Calu3 (cell line): ENCODE measurements at regions not wholly inside any gene's neighbourhood (a gene's known extent, or its start where the extent isn't known, plus 50 kb on each side); places are given as distances from the start of the nearest gene placed in this dataset.

Source experiments
- BruUV-seq: library from RNA; stranded (reverse); fragments of 400-500 nt; replicated peaks from 2 replicates; lab custom pipeline; 2021; lab: Mats Ljungman, UMichigan
- CTCF ChIA-PET: fragments of 300-600 bp; sonication (Branson Sonifier 250); formaldehyde crosslinking; loops from one replicate; lab custom pipeline; 2022; ENCODE audit warnings: antibody characterized with exemption; lab: Charles Lee
- DNase-seq: peaks from one replicate; pipeline ENCODE4 v3.0.0; 2022
- H3K27ac Mint-ChIP-seq: one replicate; pipeline ENCODE4 v1.8.0; 2022; ENCODE audit warnings: mixed read lengths; ENCODE audit not compliant: unreplicated experiment
- H3K27me3 Mint-ChIP-seq: one replicate; pipeline ENCODE4 v1.8.0; 2022; ENCODE audit warnings: mixed read lengths; ENCODE audit not compliant: unreplicated experiment
- H3K36me3 Mint-ChIP-seq: one replicate; pipeline ENCODE4 v1.8.0; 2022; ENCODE audit warnings: mild to moderate bottlenecking, moderate library complexity, mixed read lengths; ENCODE audit not compliant: insufficient read depth, unreplicated experiment
- H3K4me1 Mint-ChIP-seq: one replicate; pipeline ENCODE4 v1.8.0; 2022; ENCODE audit warnings: mild to moderate bottlenecking, low read depth, mixed read lengths; ENCODE audit not compliant: unreplicated experiment
- H3K4me3 Mint-ChIP-seq: one replicate; pipeline ENCODE4 v1.8.0; 2022; ENCODE audit warnings: mild to moderate bottlenecking, low read depth, moderate library complexity, mixed read lengths; ENCODE audit not compliant: unreplicated experiment
- H3K9me3 Mint-ChIP-seq: one replicate; pipeline ENCODE4 v1.8.0; 2022; ENCODE audit warnings: low read depth, mixed read lengths; ENCODE audit not compliant: unreplicated experiment
- intact Hi-C: fragments of 100-400 bp; cut with micrococcal nuclease; formaldehyde crosslinking; loops from one replicate; pipeline ENCODE4 v1.10.0; 2022; ENCODE audit not compliant: unreplicated experiment
- TF ChIP-seq, protein P1 (sequence below): fragments of 200-600 bp; IDR thresholded peaks from one replicate; pipeline ENCODE4 v1.8.0; 2022; ENCODE audit warnings: antibody characterized with exemption; ENCODE audit not compliant: unreplicated experiment

DNA sequence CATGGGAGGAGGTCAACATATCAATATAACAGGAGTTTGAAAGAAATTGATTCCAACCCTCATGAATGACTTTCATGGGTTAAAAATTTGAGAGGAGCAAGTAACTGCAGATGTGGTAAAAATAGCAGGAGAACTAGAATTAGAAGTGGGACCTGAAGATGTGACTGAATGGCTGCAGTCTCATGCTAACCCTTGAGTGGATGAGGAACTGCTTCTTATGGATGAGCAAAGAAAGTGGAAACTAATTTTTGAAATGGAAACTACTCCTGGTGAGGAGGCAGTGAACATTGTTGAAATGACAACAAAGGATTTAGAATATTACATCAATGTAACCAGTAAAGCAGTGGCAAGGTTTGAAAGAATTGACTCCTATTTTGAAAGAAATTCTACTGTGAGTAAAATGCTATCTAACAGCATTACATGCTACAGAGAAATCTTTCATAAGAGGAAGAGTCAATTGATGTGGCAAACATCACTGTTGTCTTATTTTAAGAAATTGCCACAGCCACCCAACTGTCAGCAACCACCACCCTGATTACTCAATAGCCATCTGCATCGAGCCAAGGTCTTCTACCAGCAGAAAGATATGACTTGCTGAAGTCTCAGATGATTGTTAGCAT lies 1683.2 kb downstream of the MAT2B start:
- no TSS peak for BruUV-seq
- intact Hi-C loops, result no loop called here
- Mint-ChIP-seq H3K27ac (no peak overlapping the region), H3K4me3 (no peak overlapping the region), H3K4me1 (no peaks in the 10 kb centered on the region), H3K27me3 (no peaks in the 10 kb centered on the region), H3K36me3 (no peaks in the 10 kb centered on the region), H3K9me3 (peaks cover 12% of the 10 kb centered on the region)
- TF ChIP-seq, protein P1, sequence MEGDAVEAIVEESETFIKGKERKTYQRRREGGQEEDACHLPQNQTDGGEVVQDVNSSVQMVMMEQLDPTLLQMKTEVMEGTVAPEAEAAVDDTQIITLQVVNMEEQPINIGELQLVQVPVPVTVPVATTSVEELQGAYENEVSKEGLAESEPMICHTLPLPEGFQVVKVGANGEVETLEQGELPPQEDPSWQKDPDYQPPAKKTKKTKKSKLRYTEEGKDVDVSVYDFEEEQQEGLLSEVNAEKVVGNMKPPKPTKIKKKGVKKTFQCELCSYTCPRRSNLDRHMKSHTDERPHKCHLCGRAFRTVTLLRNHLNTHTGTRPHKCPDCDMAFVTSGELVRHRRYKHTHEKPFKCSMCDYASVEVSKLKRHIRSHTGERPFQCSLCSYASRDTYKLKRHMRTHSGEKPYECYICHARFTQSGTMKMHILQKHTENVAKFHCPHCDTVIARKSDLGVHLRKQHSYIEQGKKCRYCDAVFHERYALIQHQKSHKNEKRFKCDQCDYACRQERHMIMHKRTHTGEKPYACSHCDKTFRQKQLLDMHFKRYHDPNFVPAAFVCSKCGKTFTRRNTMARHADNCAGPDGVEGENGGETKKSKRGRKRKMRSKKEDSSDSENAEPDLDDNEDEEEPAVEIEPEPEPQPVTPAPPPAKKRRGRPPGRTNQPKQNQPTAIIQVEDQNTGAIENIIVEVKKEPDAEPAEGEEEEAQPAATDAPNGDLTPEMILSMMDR, result no peak
- CTCF ChIA-PET, result no interaction called here
- no peak for DNase-seq

DNA sequence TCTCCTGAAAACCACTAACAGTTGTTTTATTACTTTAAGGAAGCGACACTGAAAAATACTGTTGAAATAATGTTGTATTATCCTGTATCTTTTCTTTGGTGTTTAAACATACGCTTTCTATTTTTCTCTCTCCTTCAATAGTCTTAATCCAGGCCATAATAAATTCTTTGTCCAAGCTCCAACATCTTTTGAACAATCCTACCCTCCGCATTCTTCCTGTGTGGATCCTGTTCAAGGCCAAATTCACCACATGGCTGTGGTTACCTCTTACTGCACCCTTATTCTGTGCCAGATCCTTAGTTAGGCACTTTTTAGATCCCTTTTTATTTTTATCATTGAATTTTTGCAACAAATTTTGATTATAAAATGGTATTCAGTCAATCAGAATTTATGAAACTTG lies 1691.5 kb downstream of the MAT2B start:
- no peaks in the 10 kb centered on the region for H3K4me1 Mint-ChIP-seq
- no peak overlapping the region for H3K4me3 Mint-ChIP-seq
- no peak for DNase-seq
- TF ChIP-seq, protein P1, result no peak
- H3K27me3 Mint-ChIP-seq, result no peaks in the 10 kb centered on the region
- peaks cover 10% of the 10 kb centered on the region for H3K9me3 Mint-ChIP-seq
- no TSS peak for BruUV-seq
- no peak overlapping the region for H3K27ac Mint-ChIP-seq
- CTCF ChIA-PET, result no interaction called here
- H3K36me3 Mint-ChIP-seq, result no peaks in the 10 kb centered on the region
- intact Hi-C loops, result no loop called here

DNA sequence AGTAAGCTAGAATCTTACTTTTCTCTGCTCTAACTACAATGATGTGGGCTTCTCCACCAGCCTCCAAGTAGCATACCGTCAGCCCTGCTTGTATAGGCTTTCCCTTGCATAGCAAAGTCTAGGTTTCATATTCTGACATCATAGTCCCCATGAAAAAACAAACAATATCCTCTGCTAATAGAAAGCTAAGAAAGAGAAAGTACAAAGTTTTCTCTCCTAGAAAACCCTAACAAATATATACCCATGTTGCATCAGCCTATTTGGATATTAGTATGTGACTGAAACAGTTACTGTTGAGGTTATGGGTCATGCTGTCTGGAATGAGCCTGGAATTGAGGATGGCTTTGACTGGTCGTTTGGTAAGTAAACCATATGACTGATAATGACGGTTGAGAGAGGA lies 1696.0 kb downstream of the MAT2B start:
- no peaks in the 10 kb centered on the region for H3K4me1 Mint-ChIP-seq
- BruUV-seq, result no TSS peak
- H3K36me3 Mint-ChIP-seq, result no peaks in the 10 kb centered on the region
- H3K27me3 Mint-ChIP-seq, result no peaks in the 10 kb centered on the region
- H3K4me3 Mint-ChIP-seq, result no peak overlapping the region
- DNase-seq, result no peak
- H3K9me3 Mint-ChIP-seq, result peaks cover 12% of the 10 kb centered on the region
- intact Hi-C loops, result loop anchor here (5.0 to 10.0 kb wide), 3 partner anchors 239 to 1637 kb away; no protein-coding TSS in a partner anchor
- TF ChIP-seq, protein P1, result no peak
- no peak overlapping the region for H3K27ac Mint-ChIP-seq
- CTCF ChIA-PET, result no interaction called here

- Mint-ChIP-seq H3K27ac (no peak overlapping the region), H3K4me3 (no peak overlapping the region), H3K27me3 (no peaks in the 10 kb centered on the region), H3K4me1 (no peaks in the 10 kb centered on the region), H3K36me3 (no peaks in the 10 kb centered on the region), H3K9me3 (peaks cover 11% of the 10 kb centered on the region)
- TF ChIP-seq, protein P1, result no peak
- intact Hi-C loops, result loop anchor here (5.0 to 10.0 kb wide), 3 partner anchors 240 to 1637 kb away; no protein-coding TSS in a partner anchor
- DNase-seq, result no peak
- no TSS peak for BruUV-seq
- CTCF ChIA-PET, result no interaction called here
Observed at GRCh38 chr5:165201771-165202518, 1696.5 kb downstream of the MAT2B start.
